Activated CD4-positive, alpha-beta T cell treated with anti-CD3 and anti-CD28 coated beads, Interleukin-2, amount 10 ng/mL, durations not matched to agents 7 days and 5 days (primary cell): ENCODE measurements at regions not wholly inside any gene's neighbourhood (a gene's known extent, or its start where the extent isn't known, plus 50 kb on each side); places are given as distances from the start of the nearest gene placed in this dataset.

Source experiments
- CTCF ChIA-PET: fragments of 350-600 bp; sonication (Branson Sonifier 250); formaldehyde crosslinking; loops from one replicate; lab custom pipeline; 2021; ENCODE audit warnings: antibody characterized with exemption; lab: Charles Lee
- POLR2A ChIA-PET: fragments of 350-600 bp; sonication (Branson Sonifier 250); formaldehyde crosslinking; loops from one replicate; lab custom pipeline; 2021; ENCODE audit warnings: antibody characterized with exemption; lab: Charles Lee
- DNase-seq: peaks from one replicate; pipeline ENCODE4 v3.0.0-alpha.2; 2020
- H3K27ac Mint-ChIP-seq: one replicate; pipeline ENCODE4 v1.8.0; 2021; ENCODE audit warnings: mild to moderate bottlenecking, moderate library complexity, mixed read lengths
- H3K27me3 Mint-ChIP-seq: one replicate; pipeline ENCODE4 v1.8.0; 2021; ENCODE audit warnings: mixed read lengths
- H3K36me3 Mint-ChIP-seq: one replicate; pipeline ENCODE4 v1.8.0; 2021; ENCODE audit warnings: low read depth, mixed read lengths
- H3K4me1 Mint-ChIP-seq: one replicate; pipeline ENCODE4 v1.8.0; 2021; ENCODE audit warnings: mixed read lengths
- H3K4me3 Mint-ChIP-seq: one replicate; pipeline ENCODE4 v1.8.0; 2021; ENCODE audit warnings: mild to moderate bottlenecking, moderate library complexity, mixed read lengths
- H3K9me3 Mint-ChIP-seq: one replicate; pipeline ENCODE4 v1.8.0; 2021; ENCODE audit warnings: mixed read lengths

DNA sequence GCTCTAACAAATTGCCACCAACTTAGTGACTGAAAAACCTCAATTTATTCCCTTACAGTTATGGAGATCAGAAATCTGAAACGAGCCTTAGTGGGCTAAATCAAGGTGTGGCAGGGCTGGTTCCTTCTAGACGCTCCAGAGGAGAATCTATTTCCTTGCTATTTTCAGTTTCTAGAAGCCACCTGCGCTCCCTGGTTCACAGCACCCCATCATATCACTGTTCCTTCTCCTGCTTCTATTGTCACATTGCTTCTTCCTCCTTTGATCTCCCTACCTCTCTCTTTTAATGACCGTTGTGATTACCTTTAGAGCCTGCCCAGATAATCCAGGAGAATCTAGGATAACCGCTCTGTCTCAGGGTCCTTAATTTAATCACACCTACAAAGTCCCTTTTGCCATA lies 596.6 kb downstream of the PLCL1 start:
- CTCF ChIA-PET, result no interaction called here

DNA sequence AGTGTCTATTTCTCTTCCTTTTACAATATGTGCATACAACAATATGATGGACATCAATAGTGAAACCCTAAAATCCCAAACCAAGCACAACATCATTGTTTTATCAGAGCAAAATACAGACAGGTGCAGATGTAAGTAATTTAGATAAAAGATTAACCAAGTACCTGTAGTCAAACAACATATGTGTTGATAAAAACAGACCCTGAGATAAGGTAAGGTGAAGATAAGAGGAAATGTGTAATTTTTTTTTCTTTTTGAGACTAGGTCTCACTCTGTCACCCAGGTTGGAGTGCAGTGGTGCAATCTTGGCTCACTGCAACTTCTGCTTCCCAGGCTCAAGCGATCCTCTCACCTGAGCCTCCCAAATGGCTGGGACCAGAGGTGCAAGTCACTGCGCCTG lies 589.8 kb downstream of the PLCL1 start:
- H3K9me3 Mint-ChIP-seq, result no peaks in the 10 kb centered on the region
- H3K36me3 Mint-ChIP-seq, result no peaks in the 10 kb centered on the region
- H3K4me3 Mint-ChIP-seq, result no peak overlapping the region
- no peak overlapping the region for H3K27ac Mint-ChIP-seq
- POLR2A ChIA-PET, result no interaction called here
- H3K4me1 Mint-ChIP-seq, result no peaks in the 10 kb centered on the region
- H3K27me3 Mint-ChIP-seq, result peaks cover 13% of the 10 kb centered on the region
- no peak for DNase-seq
- CTCF ChIA-PET, result no interaction called here

More for the DNA sequence above, 596.6 kb downstream of the PLCL1 start:
- Mint-ChIP-seq H3K4me3 (no peak overlapping the region), H3K9me3 (no peaks in the 10 kb centered on the region), H3K27ac (no peak overlapping the region), H3K4me1 (no peaks in the 10 kb centered on the region), H3K27me3 (peaks cover 9% of the 10 kb centered on the region), H3K36me3 (no peaks in the 10 kb centered on the region)
- POLR2A ChIA-PET, result no interaction called here
- DNase-seq, result no peak

DNA sequence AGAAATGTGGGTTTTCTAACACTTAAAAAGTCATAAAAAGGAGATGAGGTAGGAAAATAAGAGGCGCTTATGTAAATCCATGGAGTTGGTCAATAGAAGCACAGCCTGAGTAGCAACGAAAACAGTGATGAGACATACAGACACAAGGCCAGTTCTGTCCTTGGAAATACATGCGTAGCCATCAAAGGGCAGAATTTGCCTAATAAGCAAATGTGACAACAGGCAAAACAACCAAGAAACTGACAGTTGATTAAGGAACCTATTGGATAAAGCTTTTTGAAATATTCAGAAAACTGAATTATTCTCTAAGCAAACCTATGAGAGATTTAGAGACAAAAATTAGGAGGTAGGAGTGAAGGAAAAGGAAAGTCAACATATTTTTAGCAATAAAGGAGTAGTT lies 586.3 kb downstream of the PLCL1 start:
- peaks cover 15% of the 10 kb centered on the region for H3K27me3 Mint-ChIP-seq
- no peak for DNase-seq
- ChIA-PET POLR2A (no interaction called here), CTCF (no interaction called here)
- H3K4me3 Mint-ChIP-seq, result no peak overlapping the region
- H3K27ac Mint-ChIP-seq, result no peak overlapping the region
- H3K36me3 Mint-ChIP-seq, result no peaks in the 10 kb centered on the region
- H3K4me1 Mint-ChIP-seq, result no peaks in the 10 kb centered on the region
- no peaks in the 10 kb centered on the region for H3K9me3 Mint-ChIP-seq

DNA sequence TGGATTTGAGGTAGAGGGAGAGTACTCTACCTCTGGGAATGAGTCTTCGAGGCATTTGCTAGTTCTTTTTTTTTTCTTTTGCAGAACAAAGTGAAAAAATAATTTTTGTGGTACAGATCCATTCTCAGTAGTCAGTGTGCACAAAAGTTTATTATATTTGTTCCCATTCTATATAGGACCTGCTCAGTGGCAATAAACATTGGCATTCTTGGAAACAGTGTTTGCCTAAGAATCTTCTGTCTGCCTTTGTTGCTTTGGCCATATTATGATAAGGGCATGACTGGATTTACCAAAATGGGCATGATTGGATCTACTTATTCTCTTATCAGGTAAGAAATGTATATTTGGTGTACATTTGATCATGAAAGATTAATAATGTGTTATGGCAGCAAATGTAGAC lies 583.3 kb downstream of the PLCL1 start:
- H3K27ac Mint-ChIP-seq, result no peak overlapping the region
- POLR2A ChIA-PET, result no interaction called here
- CTCF ChIA-PET, result no interaction called here
- no peak overlapping the region for H3K4me3 Mint-ChIP-seq
- peaks cover 19% of the 10 kb centered on the region for H3K27me3 Mint-ChIP-seq
- no peaks in the 10 kb centered on the region for H3K9me3 Mint-ChIP-seq
- peaks cover 2% of the 10 kb centered on the region for H3K4me1 Mint-ChIP-seq
- no peak for DNase-seq
- no peaks in the 10 kb centered on the region for H3K36me3 Mint-ChIP-seq

DNA sequence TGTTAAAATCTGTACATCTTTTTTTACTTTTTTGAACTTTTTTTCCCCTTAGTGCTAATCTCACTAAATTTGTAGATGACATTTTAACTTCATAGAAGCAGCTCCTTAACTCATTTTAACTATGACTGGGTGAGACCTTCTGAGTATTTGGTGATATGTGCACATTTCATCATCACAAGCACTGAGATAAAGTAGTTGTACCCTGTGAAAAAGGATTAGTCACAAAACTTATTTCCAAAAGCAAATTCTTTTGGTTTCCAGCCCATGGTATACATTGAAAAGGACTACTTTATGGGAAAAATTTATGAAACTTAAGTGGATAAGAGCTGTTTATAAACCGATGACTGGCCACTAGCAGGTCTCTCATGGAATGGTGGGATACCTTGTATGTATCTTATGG lies 581.5 kb downstream of the PLCL1 start:
- Mint-ChIP-seq H3K36me3 (no peaks in the 10 kb centered on the region), H3K4me1 (peaks cover 2% of the 10 kb centered on the region), H3K9me3 (no peaks in the 10 kb centered on the region), H3K27me3 (peaks cover 22% of the 10 kb centered on the region), H3K4me3 (no peak overlapping the region), H3K27ac (no peak overlapping the region)
- CTCF ChIA-PET, result no interaction called here
- POLR2A ChIA-PET, result no interaction called here
- no peak for DNase-seq

DNA sequence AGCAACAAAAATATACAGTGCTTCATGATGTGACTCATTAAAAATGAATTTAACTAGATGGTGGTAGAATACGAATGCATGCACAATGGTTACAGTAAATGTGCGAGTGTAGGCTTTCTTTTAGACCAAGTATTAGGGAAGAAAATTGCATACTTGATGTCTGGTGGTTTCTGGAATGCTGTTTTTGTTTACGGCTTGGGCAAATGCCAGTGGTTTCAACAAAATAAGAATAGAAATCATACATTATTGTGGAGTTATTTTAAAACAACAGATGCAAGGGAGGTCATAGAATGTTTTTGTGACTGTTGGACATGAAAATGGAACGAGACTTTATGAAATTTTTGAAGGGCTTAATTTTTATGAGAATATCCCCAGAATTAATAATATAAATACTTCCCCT lies 580.9 kb downstream of the PLCL1 start:
- no peak for DNase-seq
- Mint-ChIP-seq H3K36me3 (no peaks in the 10 kb centered on the region), H3K27me3 (peaks cover 26% of the 10 kb centered on the region), H3K9me3 (no peaks in the 10 kb centered on the region), H3K4me1 (peaks cover 2% of the 10 kb centered on the region), H3K4me3 (no peak overlapping the region), H3K27ac (no peak overlapping the region)
- ChIA-PET POLR2A (no interaction called here), CTCF (no interaction called here)

DNA sequence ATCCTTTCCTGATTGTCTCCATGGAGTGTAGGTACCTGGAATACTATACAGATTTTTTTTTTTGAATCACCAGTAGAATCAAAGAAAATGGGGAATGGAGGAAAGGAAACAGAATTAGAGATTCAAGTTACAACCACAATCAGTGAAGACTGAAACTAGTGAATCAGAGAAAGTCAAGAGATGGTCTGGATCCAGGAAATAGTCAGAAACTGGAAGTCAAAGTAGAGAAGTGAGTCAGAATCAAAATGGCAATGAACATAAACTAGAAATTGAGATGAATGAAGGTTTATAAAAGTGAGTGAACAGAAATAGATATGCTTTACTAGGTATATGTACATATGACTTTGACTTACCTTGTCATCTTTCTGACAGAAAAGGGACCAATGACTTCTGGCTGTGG lies 579.0 kb downstream of the PLCL1 start:
- ChIA-PET CTCF (no interaction called here), POLR2A (no interaction called here)
- Mint-ChIP-seq H3K4me3 (no peak overlapping the region), H3K4me1 (peaks cover 2% of the 10 kb centered on the region), H3K9me3 (no peaks in the 10 kb centered on the region), H3K36me3 (no peaks in the 10 kb centered on the region), H3K27me3 (peaks cover 28% of the 10 kb centered on the region), H3K27ac (no peak overlapping the region)
- DNase-seq, result no peak

DNA sequence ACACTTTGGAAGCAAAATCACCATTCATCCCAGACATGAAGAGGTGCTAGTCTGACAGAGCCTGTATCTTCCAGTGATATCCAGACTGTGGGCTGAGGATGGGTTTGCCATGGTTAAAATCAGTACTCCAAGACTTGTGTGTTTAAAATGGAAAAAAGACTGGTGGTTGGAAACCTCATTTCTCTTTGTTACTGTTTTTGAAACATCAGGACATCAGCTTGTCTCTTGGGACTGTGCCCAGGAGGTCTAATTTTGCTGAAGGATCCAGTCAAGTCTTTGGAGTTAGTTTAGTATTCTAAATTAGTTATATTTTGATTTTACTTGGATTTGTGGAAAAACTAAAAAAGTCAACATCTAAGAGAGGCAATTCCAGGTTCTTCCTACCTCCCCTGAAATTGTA lies 578.4 kb downstream of the PLCL1 start:
- ChIA-PET POLR2A (no interaction called here), CTCF (no interaction called here)
- Mint-ChIP-seq H3K9me3 (no peaks in the 10 kb centered on the region), H3K27ac (no peak overlapping the region), H3K27me3 (peaks cover 28% of the 10 kb centered on the region), H3K4me3 (no peak overlapping the region), H3K4me1 (peaks cover 2% of the 10 kb centered on the region), H3K36me3 (no peaks in the 10 kb centered on the region)
- DNase-seq, result no peak

DNA sequence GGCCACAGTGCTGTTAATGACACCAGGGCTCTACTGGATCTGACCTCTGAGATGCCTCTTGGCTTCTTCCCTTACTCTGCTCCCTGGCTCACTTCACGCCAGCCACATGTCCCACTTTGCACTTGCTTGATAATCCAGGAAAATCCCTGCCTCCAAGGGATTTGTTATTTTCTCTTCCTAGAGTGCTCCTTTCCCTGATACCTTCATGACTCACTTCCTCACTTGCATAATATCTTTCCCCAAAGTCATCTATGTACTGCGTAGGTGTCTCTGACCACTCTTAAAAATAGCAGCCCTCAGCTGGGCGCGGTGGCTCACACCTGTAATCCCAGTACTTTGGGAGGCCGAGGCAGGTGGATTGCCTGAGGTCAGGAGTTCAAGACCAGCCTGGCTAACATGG lies 572.3 kb downstream of the PLCL1 start:
- POLR2A ChIA-PET, result no interaction called here
- Mint-ChIP-seq H3K9me3 (no peaks in the 10 kb centered on the region), H3K4me3 (no peak overlapping the region), H3K27me3 (peaks cover 38% of the 10 kb centered on the region), H3K27ac (no peak overlapping the region), H3K36me3 (no peaks in the 10 kb centered on the region), H3K4me1 (peaks cover 8% of the 10 kb centered on the region)
- CTCF ChIA-PET, result no interaction called here
- no peak for DNase-seq

DNA sequence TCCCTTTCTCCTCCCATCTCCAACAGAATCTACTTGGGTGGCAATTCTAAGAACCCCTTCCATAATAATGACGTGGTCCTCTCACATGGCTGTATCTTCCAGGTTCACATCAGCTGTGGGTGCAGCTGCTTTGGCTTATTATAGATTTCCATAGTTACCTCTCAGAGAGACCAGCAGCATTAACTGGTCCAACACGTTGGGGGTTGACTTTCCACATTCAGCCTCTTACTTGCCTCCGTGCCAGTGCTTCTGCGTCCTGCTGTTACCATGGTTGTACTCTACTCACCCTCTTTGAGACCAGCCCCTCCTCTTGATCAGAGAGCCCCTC lies 570.7 kb downstream of the PLCL1 start:
- POLR2A ChIA-PET, result no interaction called here
- CTCF ChIA-PET, result no interaction called here
- DNase-seq, result no peak
- Mint-ChIP-seq H3K27ac (no peak overlapping the region), H3K9me3 (no peaks in the 10 kb centered on the region), H3K4me3 (no peak overlapping the region), H3K4me1 (peaks cover 8% of the 10 kb centered on the region), H3K27me3 (peaks cover 32% of the 10 kb centered on the region), H3K36me3 (no peaks in the 10 kb centered on the region)

DNA sequence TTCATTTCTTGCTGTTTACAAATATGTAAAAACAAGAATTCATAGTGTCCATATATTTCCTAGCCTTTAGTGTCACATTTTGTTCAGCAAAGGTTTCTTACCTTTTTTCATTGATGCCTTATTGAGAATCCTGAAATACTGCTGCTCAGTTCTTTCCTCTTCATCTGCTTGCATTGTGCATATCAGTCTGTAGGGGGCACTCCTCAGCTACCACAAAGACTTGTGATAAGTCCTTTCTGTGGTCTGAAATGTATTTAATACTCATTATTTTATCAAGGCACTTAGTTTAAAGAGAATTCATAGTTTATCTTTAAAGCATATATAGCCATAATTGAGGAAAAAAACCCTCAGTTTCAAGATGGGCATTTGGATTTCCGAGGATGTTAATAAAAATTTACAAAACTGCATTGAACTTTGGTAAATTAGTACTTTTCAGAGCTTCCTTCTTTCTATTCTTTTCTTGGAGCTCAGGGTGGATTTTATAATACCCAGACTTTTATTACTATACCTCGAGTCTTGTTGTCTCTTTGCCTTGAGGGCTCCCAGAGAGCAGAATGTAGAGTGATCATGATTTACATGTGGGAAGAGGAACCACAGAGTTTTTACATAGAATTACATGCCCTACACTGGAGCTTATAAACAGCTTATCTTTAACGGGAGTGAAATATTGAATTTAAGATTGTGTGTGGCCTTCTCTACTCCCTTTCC lies 570.1 kb downstream of the PLCL1 start:
- peaks cover 8% of the 10 kb centered on the region for H3K4me1 Mint-ChIP-seq
- H3K27me3 Mint-ChIP-seq, result peaks cover 34% of the 10 kb centered on the region
- no peaks in the 10 kb centered on the region for H3K36me3 Mint-ChIP-seq
- no peaks in the 10 kb centered on the region for H3K9me3 Mint-ChIP-seq
- peak; percentile 29 for DNase-seq
- no peak overlapping the region for H3K27ac Mint-ChIP-seq
- ChIA-PET CTCF (no interaction called here), POLR2A (no interaction called here)
- H3K4me3 Mint-ChIP-seq, result no peak overlapping the region

DNA sequence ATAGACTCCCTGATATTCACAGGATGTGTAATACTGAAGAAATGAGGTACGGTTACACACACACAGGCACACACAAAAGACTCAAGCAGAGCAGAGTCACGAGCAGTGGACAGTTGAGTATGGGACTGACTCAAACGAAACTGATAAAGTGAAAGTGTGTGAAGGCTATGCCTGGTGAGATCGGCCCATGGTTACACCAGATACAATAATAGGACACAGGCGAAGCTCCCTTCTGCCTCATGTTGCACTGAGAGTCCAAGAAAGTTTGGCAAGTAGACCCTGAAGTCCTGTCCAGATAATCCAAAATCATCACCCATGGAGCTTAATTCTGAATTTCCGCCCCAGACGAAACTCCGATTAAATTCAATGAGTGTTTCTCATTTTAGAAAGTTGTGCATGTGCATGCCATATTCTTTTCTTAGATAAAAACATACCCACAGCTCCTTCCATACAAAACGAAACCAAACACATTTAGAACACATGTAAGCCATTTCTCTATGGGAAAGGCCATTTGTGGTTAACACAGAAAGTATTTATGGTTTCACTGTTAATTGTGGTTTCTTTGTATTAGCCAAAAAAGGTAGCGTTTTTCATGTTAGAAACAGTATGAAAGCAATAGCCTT lies 567.6 kb downstream of the PLCL1 start:
- H3K36me3 Mint-ChIP-seq, result no peaks in the 10 kb centered on the region
- ChIA-PET CTCF (no interaction called here), POLR2A (no interaction called here)
- no peaks in the 10 kb centered on the region for H3K9me3 Mint-ChIP-seq
- H3K27ac Mint-ChIP-seq, result no peak overlapping the region
- peaks cover 8% of the 10 kb centered on the region for H3K4me1 Mint-ChIP-seq
- DNase-seq, result no peak
- H3K27me3 Mint-ChIP-seq, result peaks cover 33% of the 10 kb centered on the region
- no peak overlapping the region for H3K4me3 Mint-ChIP-seq

DNA sequence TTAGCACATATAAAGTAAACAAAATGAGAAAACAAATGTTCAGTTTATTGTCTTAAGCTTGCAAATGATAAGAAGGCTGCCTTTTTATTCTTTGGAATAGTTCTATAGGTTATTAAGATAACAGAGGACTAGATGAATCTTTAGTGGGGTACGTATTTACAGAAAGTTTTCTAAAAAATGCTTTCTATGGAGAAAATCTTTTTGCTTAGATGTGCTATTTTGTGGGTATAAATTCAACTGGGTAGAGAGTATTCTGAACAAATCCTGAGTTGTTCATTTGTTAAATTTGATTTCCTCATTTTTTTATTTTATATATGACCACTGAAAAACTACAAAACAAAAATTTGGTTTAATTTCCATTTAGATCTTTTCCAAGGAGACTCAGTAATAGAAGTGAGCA lies 566.9 kb downstream of the PLCL1 start:
- ChIA-PET CTCF (no interaction called here), POLR2A (no interaction called here)
- Mint-ChIP-seq H3K27me3 (peaks cover 36% of the 10 kb centered on the region), H3K9me3 (no peaks in the 10 kb centered on the region), H3K4me1 (peaks cover 8% of the 10 kb centered on the region), H3K27ac (no peak overlapping the region), H3K4me3 (no peak overlapping the region), H3K36me3 (no peaks in the 10 kb centered on the region)
- no peak for DNase-seq

DNA sequence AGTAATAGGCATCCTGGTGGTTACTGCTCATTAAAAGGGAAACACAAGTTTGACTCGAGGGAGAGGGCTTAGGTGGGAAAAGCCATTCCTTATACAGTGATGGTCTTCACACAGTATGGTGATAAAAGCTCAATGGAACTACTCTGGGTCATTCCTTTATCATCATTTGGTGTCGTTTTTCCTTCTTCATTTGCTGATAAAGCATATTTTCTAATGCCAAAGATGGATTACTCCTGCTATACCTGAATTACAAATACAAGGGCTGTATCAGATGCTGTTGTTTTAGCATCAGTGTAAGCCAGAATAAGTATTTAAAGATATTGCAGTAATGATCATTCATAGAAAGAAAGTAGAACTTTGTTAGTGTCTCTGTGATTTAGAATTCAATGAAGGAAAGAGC lies 563.7 kb downstream of the PLCL1 start:
- no peak for DNase-seq
- H3K9me3 Mint-ChIP-seq, result no peaks in the 10 kb centered on the region
- H3K27ac Mint-ChIP-seq, result no peak overlapping the region
- no peaks in the 10 kb centered on the region for H3K36me3 Mint-ChIP-seq
- no peak overlapping the region for H3K4me3 Mint-ChIP-seq
- ChIA-PET POLR2A (no interaction called here), CTCF (no interaction called here)
- peaks cover 8% of the 10 kb centered on the region for H3K4me1 Mint-ChIP-seq
- peaks cover 26% of the 10 kb centered on the region for H3K27me3 Mint-ChIP-seq
